Neural progenitor cell (in vitro differentiated cells): ENCODE measurements at regions not wholly inside any gene's neighbourhood (a gene's known extent, or its start where the extent isn't known, plus 50 kb on each side); places are given as distances from the start of the nearest gene placed in this dataset.

Experiments used
- EZH2 ChIP-seq: fragments of 200-600 bp; sonication (generic); IDR thresholded peaks from 2 replicates; pipeline ENCODE4 v1.6.1; 2017; ENCODE audit warnings: antibody characterized with exemption, mild to moderate bottlenecking, moderate library complexity
- EZH2phosphoT487 ChIP-seq: fragments of 200-600 bp; sonication (generic); IDR thresholded peaks from 2 replicates; pipeline ENCODE4 v1.6.1; 2017; ENCODE audit warnings: antibody characterized with exemption
- TF ChIP-seq, protein P1 (sequence below): fragments of 200-600 bp; sonication (generic); IDR thresholded peaks from 2 replicates; pipeline ENCODE4 v1.5.1; 2017; ENCODE audit warnings: antibody characterized with exemption, mild to moderate bottlenecking

DNA sequence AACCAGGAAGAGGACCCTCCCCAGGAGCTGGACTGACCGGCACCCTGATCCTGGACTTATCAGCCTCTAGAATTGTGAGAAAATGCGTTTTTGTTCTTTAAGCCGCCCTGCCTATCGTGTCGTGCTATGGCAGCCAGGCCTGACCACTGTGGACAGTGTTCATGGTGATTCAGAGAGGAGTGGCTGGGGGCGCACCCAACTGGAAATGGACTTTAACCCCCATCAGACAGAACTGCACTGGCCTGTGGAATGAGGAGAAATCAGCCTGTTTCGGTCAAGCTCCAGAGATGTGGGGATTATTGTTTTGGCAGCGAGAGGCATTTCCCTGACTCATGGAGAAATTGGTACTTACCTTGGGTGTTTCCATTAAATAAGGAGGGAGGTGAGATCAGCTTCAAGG lies 1437.8 kb downstream of the BRD1 start:
- TF ChIP-seq, protein P1, sequence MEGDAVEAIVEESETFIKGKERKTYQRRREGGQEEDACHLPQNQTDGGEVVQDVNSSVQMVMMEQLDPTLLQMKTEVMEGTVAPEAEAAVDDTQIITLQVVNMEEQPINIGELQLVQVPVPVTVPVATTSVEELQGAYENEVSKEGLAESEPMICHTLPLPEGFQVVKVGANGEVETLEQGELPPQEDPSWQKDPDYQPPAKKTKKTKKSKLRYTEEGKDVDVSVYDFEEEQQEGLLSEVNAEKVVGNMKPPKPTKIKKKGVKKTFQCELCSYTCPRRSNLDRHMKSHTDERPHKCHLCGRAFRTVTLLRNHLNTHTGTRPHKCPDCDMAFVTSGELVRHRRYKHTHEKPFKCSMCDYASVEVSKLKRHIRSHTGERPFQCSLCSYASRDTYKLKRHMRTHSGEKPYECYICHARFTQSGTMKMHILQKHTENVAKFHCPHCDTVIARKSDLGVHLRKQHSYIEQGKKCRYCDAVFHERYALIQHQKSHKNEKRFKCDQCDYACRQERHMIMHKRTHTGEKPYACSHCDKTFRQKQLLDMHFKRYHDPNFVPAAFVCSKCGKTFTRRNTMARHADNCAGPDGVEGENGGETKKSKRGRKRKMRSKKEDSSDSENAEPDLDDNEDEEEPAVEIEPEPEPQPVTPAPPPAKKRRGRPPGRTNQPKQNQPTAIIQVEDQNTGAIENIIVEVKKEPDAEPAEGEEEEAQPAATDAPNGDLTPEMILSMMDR, result no peak
- TF ChIP-seq EZH2phosphoT487, result no peak
- no peak for TF ChIP-seq EZH2
